CD4-positive, alpha-beta T cell treated with Interleukin-17A for 1 hour (primary cell): ENCODE measurements at regions not wholly inside any gene's neighbourhood (a gene's known extent, or its start where the extent isn't known, plus 50 kb on each side); places are given as distances from the start of the nearest gene placed in this dataset.

ENCODE experiments used
- DNase-seq: peaks from one replicate; pipeline ENCODE4 v3.0.0-alpha.2; 2020

DNA sequence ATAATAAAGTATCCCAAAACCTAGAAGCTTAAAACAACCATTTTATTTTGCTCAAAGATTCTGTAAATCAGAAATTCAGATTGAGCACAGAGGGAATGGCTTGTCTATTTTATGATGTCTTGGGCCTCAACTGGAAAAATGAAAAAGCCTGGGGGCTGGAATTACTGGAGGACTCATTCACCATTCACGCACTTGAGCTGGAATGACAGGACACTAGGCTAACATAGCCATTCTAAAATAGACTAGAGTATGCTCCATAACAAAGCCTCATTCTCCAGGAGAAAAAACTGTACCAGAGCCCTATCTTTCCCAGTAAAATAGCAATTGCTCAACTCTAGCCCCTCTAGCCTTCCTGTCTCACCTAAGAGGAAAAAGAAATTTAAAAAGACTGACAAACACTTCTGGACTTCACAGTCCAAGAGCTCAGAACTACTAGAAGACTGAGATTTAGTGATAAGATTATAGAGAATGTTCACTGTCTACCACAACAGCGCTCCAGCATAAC, 145.4 kb upstream of the BTBD3 start:
- no peak for DNase-seq

DNA sequence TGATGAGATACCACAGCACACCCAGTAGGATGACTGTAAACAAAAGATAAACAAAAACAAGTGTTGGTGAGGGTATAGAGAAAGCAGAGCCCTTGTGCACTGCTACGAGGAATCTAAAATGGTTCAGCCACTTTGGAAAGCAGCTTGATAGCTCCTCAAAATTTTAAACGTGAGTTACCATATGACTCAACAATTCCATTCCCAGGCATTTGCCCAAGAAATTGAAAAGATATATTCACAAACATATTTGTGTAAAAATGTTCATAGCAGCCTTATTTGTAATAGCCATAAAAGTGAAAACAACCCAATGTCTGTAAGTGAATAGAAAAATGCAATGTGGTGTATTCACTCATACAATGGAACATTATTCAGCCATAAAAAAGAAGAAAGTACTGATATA, 141.0 kb upstream of the BTBD3 start:
- no peak for DNase-seq

DNA sequence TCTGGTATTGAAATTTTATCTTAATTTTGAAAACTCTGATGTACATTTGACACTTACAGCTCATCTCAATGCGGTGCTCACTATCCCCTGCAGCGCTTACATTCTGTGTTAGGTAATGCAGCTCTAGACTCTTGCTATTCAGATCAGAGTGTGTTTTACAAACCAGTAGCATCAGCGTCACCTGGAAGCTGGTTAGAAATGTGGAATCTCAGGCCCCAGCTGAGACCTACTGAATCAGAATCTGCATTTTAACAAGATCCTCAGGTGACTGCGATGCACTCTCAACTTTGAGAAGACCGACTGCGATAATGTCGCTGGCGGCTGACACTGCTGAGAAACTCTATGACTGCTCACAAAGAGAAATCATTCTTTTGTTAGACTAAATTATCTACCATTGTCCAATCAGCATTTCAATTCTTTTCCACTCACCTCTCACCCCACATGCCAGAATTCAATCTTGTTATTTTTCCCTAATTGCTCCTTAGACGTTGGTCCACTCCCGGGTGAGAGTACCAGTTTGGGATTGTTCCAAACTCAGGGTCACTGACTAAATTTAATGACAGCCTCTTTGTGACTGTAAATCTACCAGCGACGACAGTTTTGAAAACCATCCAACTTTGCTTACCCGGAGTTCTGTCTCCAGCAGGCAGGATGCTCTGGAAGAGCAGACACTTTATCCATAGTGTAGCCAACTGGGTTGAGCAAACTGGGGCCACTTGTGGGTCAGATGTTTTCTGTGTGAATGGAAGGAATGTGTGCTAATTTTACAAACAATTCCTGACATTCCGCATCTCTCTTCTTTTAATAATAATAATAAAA, 140.1 kb upstream of the BTBD3 start:
- no peak for DNase-seq

GRCh38 chr20:11778206-11778570, 139.5 kb upstream of the BTBD3 start:
- no peak for DNase-seq

- DNase-seq: no peak
Measured at GRCh38 chr20:11780765-11781369, 136.8 kb upstream of the BTBD3 start.

GRCh38 chr20:11783102-11783850, 134.4 kb upstream of the BTBD3 start:
- DNase-seq: no peak

GRCh38 chr20:11785885-11786507, 131.7 kb upstream of the BTBD3 start:
- no peak for DNase-seq

DNA sequence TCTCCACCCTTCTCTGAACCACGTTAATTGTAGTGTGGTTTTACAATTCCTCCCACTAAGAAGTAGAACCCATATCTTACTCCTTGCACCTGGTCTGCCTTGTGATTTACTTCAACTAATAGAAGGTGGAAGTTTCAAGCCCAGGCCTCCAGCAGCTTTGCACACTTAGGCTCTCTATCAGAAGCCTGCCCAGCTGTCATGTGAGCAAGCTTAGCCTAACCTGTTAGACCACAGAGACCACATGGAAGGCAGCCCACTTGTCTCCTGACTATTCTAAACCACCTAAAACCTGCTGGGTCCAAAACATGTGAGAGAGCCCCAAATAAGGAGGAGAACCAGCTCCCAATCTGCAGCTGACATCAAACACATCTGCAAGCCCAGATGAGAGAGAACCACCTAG, 127.6 kb upstream of the BTBD3 start:
- DNase-seq: no peak

DNA sequence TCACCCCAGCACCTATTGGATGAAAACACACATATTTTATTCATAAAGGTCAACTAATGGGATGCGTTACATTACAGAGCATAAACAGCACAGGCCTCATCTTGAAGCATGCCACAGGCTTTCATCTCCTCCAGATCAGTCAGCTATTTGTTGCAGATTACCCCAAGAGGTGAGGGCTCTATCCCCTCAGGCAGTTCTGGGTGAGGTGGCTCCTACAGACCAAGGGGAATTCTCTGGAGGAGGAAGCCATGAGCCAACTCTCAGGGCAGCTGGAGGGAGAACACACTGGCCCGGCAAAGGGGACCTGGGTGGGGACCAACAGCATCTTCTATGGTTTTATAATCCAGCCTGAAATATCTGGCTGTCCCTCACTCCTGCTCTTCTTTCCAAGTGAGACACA, 126.4 kb upstream of the BTBD3 start:
- no peak for DNase-seq

DNA sequence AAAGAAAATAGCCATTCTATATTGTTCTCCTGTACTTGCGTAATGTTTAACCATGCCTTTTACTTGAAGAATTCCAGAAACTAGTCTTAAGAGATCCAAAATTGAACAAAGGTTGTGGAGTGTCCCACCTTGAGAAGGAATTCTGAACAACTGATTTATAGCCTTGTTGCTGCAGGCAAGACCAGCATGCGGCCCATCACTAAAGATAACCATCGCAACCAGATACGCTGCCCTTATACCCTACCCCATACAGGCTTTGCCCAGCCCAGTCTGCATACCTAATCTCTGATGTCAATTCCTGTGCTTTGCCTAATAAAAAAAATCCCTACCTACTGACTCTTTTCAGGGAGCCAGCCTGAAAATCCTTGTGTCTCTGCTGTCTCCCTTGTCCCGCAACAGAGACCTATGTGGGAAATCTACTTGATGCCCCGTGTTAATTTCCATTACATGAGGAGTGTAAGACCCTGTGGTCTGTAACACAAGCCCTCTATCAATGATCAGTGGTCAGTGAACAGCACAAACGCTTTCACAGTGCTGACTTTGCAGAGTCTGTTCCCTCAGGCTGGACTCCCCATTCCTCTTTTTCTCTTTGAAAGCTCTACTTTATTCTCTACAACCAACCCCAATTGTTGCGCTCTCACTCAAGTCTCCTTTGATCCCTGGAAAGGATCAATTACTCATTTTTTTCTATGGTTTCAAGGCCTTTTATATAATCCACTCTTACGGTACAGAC, 125.7 kb upstream of the BTBD3 start:
- no peak for DNase-seq

DNA sequence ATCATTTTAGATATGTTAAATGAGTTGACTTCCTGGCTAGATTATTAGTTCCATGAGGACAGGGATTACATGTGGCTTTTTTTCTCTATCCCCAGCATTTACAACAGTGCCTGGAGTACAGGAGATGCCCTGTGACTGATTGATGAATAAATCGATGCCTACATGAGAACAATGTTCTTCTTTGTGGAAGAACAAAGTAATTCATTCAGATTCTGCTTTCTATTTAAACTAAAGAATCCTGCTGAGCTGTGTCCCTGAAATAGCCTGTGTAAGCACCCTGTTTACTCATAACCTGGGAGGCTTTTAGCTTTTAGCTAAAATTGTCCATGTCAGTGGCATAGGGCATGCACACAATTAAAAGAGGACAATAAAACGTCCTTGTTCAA, 125.1 kb upstream of the BTBD3 start:
- no peak for DNase-seq

DNA sequence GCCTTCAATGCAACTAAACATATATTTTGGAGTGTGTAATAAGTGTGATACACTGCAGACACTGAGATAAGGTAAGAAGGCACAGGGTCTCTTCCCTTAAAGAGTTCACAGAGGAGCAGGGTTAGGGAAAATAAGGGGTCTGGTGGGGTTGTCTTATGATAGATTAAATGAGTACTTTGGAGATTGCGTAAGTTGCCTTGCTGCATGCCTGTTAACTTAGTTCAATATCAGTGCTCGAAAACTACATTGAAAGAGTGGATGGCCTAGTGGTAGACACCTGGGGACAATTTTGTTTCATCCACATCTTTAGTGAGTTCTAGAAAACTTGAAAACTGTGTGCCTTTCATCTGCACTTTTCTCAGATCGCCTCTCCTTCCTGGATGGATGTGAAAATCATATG, 123.2 kb upstream of the BTBD3 start:
- DNase-seq: no peak

GRCh38 chr20:11795071-11795615, 122.5 kb upstream of the BTBD3 start:
- DNase-seq: no peak

DNA sequence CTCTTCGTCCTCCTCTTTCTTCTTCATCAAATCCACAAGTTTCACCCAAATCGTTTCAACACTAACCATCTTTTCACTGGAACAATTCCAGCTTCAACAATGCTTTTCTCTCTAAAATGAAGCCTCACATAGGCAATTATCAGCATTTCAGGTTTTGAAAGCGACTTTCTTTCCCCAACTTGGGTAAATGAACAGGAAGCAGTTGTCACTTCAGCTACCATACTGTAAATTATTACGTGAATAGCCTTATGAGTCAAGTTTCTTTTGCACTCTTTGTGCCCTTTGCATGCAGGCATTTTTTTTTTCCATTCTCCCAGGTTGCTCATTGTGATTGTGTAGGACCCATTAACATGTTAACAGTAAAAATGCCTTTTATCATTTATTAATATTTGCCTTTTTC, 121.7 kb upstream of the BTBD3 start:
- no peak for DNase-seq

- no peak for DNase-seq
Measured at GRCh38 chr20:11797156-11797555, 120.5 kb upstream of the BTBD3 start.

DNA sequence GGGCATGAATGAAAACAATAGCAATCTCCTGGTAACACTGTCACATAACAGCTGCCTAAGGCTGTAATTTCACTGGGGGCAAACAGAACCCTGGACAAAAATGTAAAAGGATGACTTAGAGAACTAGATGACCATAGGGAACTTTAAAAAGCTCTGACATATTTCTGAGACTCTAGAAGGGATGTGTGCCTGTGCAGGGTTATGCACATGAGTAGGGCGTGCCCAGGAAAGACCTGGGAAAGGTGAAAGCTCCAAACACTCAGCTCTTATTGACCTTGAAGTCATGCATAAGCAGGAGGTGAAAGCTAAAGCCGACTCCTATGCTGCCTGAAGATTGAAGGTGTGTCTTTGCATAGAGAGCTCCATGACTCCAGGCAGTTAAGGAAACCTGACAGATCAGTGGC, 118.4 kb upstream of the BTBD3 start:
- no peak for DNase-seq

- DNase-seq: no peak
Measured at GRCh38 chr20:11807054-11808048, 110.3 kb upstream of the BTBD3 start.

GRCh38 chr20:11808841-11809240, 108.9 kb upstream of the BTBD3 start:
- no peak for DNase-seq

DNA sequence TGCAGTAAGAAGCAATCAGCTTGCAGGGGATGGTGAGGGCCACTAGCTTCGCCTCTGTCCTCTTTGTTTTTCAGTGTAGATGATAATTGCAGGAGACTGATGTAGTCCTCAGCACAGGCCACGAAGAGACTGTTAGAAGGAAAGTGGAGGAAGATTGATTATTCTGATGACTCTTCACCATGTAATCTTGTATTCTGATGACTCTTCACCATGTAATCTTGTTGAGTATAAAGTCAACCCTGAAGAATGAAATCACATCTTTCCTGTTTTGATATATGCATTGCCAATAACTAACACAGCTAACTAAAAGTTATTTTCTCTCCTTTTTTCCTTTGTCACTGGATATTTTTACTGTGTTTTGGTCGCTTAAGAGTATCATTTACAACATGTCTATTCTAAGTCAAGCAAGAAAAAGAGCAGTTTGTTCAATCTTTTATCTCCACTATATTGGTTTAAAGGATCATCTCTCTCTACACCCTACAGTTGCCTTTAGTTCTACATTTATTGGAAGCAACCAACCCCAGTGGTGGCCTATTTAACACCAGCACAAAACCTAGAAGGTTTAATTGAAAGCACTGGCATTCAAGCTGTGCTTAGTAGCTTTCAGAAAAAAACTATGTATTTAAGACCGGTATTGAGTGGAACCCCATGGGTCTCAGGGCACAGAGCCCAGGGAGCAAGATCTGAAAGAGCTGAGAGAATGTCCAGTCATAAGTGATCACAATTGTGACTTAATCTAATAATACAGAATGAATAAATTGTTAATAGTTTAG, 107.2 kb upstream of the BTBD3 start:
- DNase-seq: no peak
